ENCODE measurements at regions not wholly inside any gene's neighbourhood (a gene's known extent, or its start where the extent isn't known, plus 50 kb on each side); places are given as distances from the start of the nearest gene placed in this dataset.

DNA sequence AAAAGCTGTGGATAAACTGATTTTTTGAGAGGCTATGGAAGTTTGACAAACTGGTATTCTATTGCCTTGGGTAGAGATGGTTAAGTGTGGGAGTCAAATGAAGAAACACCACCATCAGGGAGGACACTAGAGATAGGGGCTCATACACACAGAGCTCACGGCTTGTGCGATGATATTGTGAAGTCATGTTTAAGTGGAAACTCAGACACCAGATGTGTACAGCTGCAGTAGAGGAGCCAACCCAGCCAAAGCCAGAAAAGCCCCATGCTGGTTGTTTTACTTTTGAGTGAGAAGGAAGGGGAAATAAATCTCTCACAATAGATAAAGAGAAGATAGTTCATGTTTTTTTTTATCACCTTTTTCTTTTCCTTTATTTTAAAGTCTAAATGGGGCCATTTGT, 377.7 kb downstream of the DMRT2 start:
- peaks cover 2% of the 10 kb centered on the region; the same call in 1 of the 2 replicates for H3K27me3 Mint-ChIP-seq (ENCODE audit: insufficient read depth)
- no peak overlapping the region for H3K27ac Mint-ChIP-seq
- no peak for TF ChIP-seq CTCF (IDR thresholded peaks at IDR 0.05)
- H3K4me3 Mint-ChIP-seq, result no peak overlapping the region
- H3K36me3 Mint-ChIP-seq (ENCODE audit: low read depth), result peaks cover 4% of the 10 kb centered on the region; the same call in 1 of the 2 replicates
- no peaks in the 10 kb centered on the region for H3K4me1 Mint-ChIP-seq (ENCODE audit: low read depth)
- H3K9me3 Mint-ChIP-seq, result peaks cover 35% of the 10 kb centered on the region
- no peak for DNase-seq

DNA sequence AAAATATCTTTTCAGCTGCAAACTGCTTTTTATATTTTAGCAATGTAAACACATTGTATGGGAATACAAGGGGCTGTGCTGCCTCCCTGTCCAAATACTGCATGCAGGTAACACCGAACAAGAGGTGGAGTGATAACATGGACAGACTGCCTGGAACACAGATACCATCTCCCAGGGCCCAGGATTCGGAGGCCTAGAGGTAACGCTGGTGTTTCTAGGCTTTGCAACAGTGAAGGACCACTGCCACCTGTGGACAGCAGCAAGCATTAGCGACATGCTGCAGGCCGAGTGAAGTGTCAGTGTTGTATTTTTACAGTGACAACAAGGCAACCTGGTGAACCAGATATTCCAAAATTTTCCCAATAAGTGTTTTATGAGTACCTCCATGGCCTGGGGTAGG, 379.1 kb downstream of the DMRT2 start:
- Mint-ChIP-seq H3K27me3 (ENCODE audit: insufficient read depth) (no peaks in the 10 kb centered on the region; the same call in 1 of the 2 replicates), H3K27ac (no peak overlapping the region), H3K4me3 (no peak overlapping the region), H3K9me3 (peaks cover 26% of the 10 kb centered on the region), H3K4me1 (ENCODE audit: low read depth) (no peaks in the 10 kb centered on the region), H3K36me3 (ENCODE audit: low read depth) (no peaks in the 10 kb centered on the region; the same call in 1 of the 2 replicates)
- DNase-seq, result no peak
- no peak for TF ChIP-seq CTCF (IDR thresholded peaks at IDR 0.05)

GRCh38 chr9:1431461-1431860, 381.3 kb downstream of the DMRT2 start:
- Mint-ChIP-seq H3K9me3 (peaks cover 18% of the 10 kb centered on the region), H3K27me3 (ENCODE audit: insufficient read depth) (no peaks in the 10 kb centered on the region; the same call in 1 of the 2 replicates), H3K4me1 (ENCODE audit: low read depth) (no peaks in the 10 kb centered on the region), H3K36me3 (ENCODE audit: low read depth) (no peaks in the 10 kb centered on the region; the same call in 1 of the 2 replicates), H3K27ac (no peak overlapping the region), H3K4me3 (no peak overlapping the region)
- no peak for DNase-seq
- TF ChIP-seq CTCF (IDR thresholded peaks at IDR 0.05), result no peak

- no peak overlapping the region for H3K27ac Mint-ChIP-seq
- H3K27me3 Mint-ChIP-seq (ENCODE audit: insufficient read depth), result no peaks in the 10 kb centered on the region; the same call in none of the 2 replicates
- no peak overlapping the region for H3K4me3 Mint-ChIP-seq
- TF ChIP-seq CTCF (IDR thresholded peaks at IDR 0.05), result peak; percentile 56
- no peaks in the 10 kb centered on the region for H3K4me1 Mint-ChIP-seq (ENCODE audit: low read depth)
- no peaks in the 10 kb centered on the region; the same call in 1 of the 2 replicates for H3K36me3 Mint-ChIP-seq (ENCODE audit: low read depth)
- DNase-seq, result no peak
- H3K9me3 Mint-ChIP-seq, result peaks cover 11% of the 10 kb centered on the region
These were observed 384.1 kb downstream of the DMRT2 start for GRCh38 chr9:1434052-1434767.

GRCh38 chr9:1434811-1435210, 384.7 kb downstream of the DMRT2 start:
- H3K27ac Mint-ChIP-seq, result no peak overlapping the region
- H3K27me3 Mint-ChIP-seq (ENCODE audit: insufficient read depth), result no peaks in the 10 kb centered on the region; the same call in none of the 2 replicates
- no peak for DNase-seq
- no peaks in the 10 kb centered on the region for H3K4me1 Mint-ChIP-seq (ENCODE audit: low read depth)
- no peak overlapping the region for H3K4me3 Mint-ChIP-seq
- H3K9me3 Mint-ChIP-seq, result peaks cover 11% of the 10 kb centered on the region
- no peaks in the 10 kb centered on the region; the same call in 1 of the 2 replicates for H3K36me3 Mint-ChIP-seq (ENCODE audit: low read depth)
- TF ChIP-seq CTCF (IDR thresholded peaks at IDR 0.05), result no peak
